CD14-positive monocyte (primary cell): ENCODE measurements at regions not wholly inside any gene's neighbourhood (a gene's known extent, or its start where the extent isn't known, plus 50 kb on each side); places are given as distances from the start of the nearest gene placed in this dataset.

ENCODE experiments used
- DNase-seq, 3 donors: peaks; one replicate each; pipeline ENCODE4 v3.0.0-alpha.2; 2011 to 2022
- H2AFZ ChIP-seq: 2 replicates; pipeline ENCODE4 v1.6.0; 2012; ENCODE audit warnings: mild to moderate bottlenecking, low read depth, low read length, inconsistent platforms; ENCODE audit not compliant: insufficient read depth, poor library complexity, severe bottlenecking
- H3K27ac ChIP-seq, 2 donors: 1 replicate in 1 of 2; 2 replicates in 1 of 2; pipeline ENCODE4 v1.5.1; 2012 to 2013; ENCODE audit warnings: low read length in 2 of 2, control low read depth in 1 of 2, inconsistent platforms in 1 of 2, low read depth in 1 of 2, mild to moderate bottlenecking in 1 of 2
- H3K27me3 ChIP-seq, 2 donors: one replicate each; pipeline versions ENCODE4 v1.6.0 to v1.6.1; 2011 to 2013; ENCODE audit warnings: low read length in 2 of 2; ENCODE audit not compliant: control insufficient read depth in 2 of 2, insufficient read depth in 2 of 2
- H3K36me3 ChIP-seq, 2 donors: replicated peaks in 1 of 2; 1 replicate in 1 of 2; 2 replicates in 1 of 2; pipeline versions ENCODE4 v1.5.1 to v1.6.1; 2012 to 2013; ENCODE audit warnings: low read length in 2 of 2, control low read depth in 1 of 2, inconsistent platforms in 1 of 2, mild to moderate bottlenecking in 1 of 2; ENCODE audit not compliant: insufficient read depth in 2 of 2, control insufficient read depth in 1 of 2
- H3K4me1 ChIP-seq, 2 donors: 1 replicate in 1 of 2; 2 replicates in 1 of 2; pipeline versions ENCODE4 v1.5.1 to v1.6.1; 2012 to 2013; ENCODE audit warnings: low read length in 2 of 2, control low read depth in 1 of 2, inconsistent platforms in 1 of 2, mild to moderate bottlenecking in 1 of 2, moderate library complexity in 1 of 2; ENCODE audit not compliant: insufficient read depth in 2 of 2, control insufficient read depth in 1 of 2
- H3K4me2 ChIP-seq: replicated peaks from 2 replicates; pipeline ENCODE3; 2012; ENCODE audit warnings: low read length, moderate library complexity, mild to moderate bottlenecking; ENCODE audit not compliant: poor library complexity, severe bottlenecking; ENCODE audit errors: extremely low read depth
- H3K4me3 ChIP-seq, 3 experiments: fragments of 200-600 bp in 1 of 3; sonication (generic) in 1 of 3; replicated peaks in 1 of 3; 1 replicate in 2 of 3; 2 replicates in 1 of 3; pipeline ENCODE4 v1.5.1; 2011 to 2013; ENCODE audit warnings: low read length in 3 of 3, mild to moderate bottlenecking in 3 of 3, control low read depth in 2 of 3, low read depth in 2 of 3, inconsistent platforms in 1 of 3, moderate library complexity in 1 of 3
- H3K79me2 ChIP-seq: 2 replicates; pipeline ENCODE4 v1.6.0; 2012; ENCODE audit warnings: mild to moderate bottlenecking, control low read depth, inconsistent platforms, low read length, moderate library complexity; ENCODE audit not compliant: insufficient read depth
- H3K9ac ChIP-seq: 2 replicates; pipeline ENCODE4 v1.6.0; 2017; ENCODE audit warnings: low read length, mild to moderate bottlenecking; ENCODE audit not compliant: insufficient read depth, poor library complexity, severe bottlenecking
- H3K9me3 ChIP-seq, 2 donors: replicated peaks in 1 of 2; 1 replicate in 1 of 2; 2 replicates in 1 of 2; pipeline versions ENCODE4 v1.5.1 to v1.6.1; 2012 to 2013; ENCODE audit warnings: low read length in 2 of 2, control low read depth in 1 of 2; ENCODE audit not compliant: control insufficient read depth in 1 of 2, insufficient read depth in 1 of 2
- H4K20me1 ChIP-seq: 2 replicates; pipeline ENCODE4 v1.6.0; 2012; ENCODE audit warnings: mild to moderate bottlenecking, low read length, control low read depth, moderate library complexity; ENCODE audit not compliant: insufficient read depth
- H3K27ac Mint-ChIP-seq, 7 donors: one replicate each; pipeline ENCODE4 v1.8.0; 2020; ENCODE audit warnings: mild to moderate bottlenecking in 7 of 7, mixed read lengths in 7 of 7, moderate library complexity in 6 of 7, inconsistent platforms in 2 of 7
- H3K27me3 Mint-ChIP-seq, 3 donors: one replicate each; pipeline ENCODE4 v1.8.0; 2021 to 2022; ENCODE audit warnings: low read depth in 3 of 3, mild to moderate bottlenecking in 3 of 3, mixed read lengths in 3 of 3, moderate library complexity in 3 of 3, inconsistent platforms in 1 of 3
- H3K36me3 Mint-ChIP-seq, 2 donors: one replicate each; pipeline ENCODE4 v1.8.0; 2020; ENCODE audit warnings: mixed read lengths in 2 of 2, inconsistent platforms in 1 of 2, mild to moderate bottlenecking in 1 of 2
- H3K4me1 Mint-ChIP-seq: one replicate; pipeline ENCODE4 v1.8.0; 2020; ENCODE audit warnings: mild to moderate bottlenecking, mixed read lengths
- H3K4me3 Mint-ChIP-seq, 2 donors: one replicate each; pipeline ENCODE4 v1.8.0; 2020; ENCODE audit warnings: mild to moderate bottlenecking in 2 of 2, mixed read lengths in 2 of 2, moderate library complexity in 1 of 2
- H3K9me3 Mint-ChIP-seq, 7 donors: one replicate each; pipeline ENCODE4 v1.8.0; 2020 to 2022; ENCODE audit warnings: mixed read lengths in 7 of 7, mild to moderate bottlenecking in 6 of 7, moderate library complexity in 6 of 7, inconsistent platforms in 2 of 7
- WGBS: methylation state at CpG from one replicate; pipeline ENCODE4 v1.1.5; 2013; ENCODE audit warnings: missing lambda C conversion rate; ENCODE audit not compliant: insufficient coverage; 5-methylcytosine and 5-hydroxymethylcytosine counted together
- intact Hi-C, 2 donors: fragments of 100-400 bp; cut with micrococcal nuclease; formaldehyde crosslinking; loops; one replicate each; pipeline versions ENCODE4 v1.15.0 to v1.15.1; 2023
- TF ChIP-seq, protein P1 (sequence below): fragments of 200-600 bp; IDR thresholded peaks from one replicate; pipeline ENCODE4 v1.8.0; 2022; ENCODE audit warnings: antibody characterized with exemption, mild to moderate bottlenecking

DNA sequence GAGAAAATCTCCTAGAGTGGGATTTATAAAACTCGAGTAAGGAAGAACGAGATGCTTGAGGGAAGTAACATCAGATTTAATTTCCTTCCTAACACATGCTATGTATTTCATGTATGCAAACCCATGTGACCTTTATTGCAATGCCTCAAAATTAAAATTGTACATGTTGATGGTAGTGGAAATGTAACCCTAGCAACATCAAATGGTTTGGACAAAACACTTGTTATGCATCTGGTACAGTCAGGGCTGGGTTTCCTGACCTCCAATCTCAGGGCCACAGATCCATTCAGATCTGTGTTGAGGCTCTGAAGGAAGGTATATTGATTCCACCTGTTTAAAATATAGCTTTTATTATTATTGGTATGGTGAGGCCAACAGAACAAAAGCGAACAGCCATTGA lies 246.0 kb downstream of the WNT5A start:
- H3K4me3 ChIP-seq: no peak overlapping the region
- intact Hi-C loops: no loop called here

DNA sequence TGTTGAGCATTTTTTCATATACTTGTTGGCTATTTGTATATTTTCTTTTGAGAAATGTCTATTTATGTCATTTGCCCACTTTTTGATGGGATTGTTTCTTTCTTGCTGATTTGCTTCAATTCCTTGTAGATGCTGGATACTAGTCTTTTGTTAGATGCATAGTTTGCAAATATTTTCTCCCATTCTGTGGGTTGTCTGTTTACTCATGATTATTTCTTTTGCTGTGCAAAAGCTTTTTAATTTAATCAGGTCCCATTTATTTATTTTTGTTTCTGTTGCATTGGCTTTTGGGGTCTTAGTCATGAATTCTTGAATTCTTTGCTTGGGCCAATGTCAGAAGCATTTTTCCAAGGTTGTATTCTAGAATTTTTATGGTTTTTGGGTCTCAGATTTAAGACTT lies 251.7 kb downstream of the WNT5A start:
- Mint-ChIP-seq H3K27me3 (peaks cover 0 to 2% (median 0%) of the 10 kb centered on the region in 3 donors), H3K9me3 (peaks cover 3 to 20% (median 8%) of the 10 kb centered on the region in 7 donors), H3K4me3 (no peak overlapping the region), H3K27ac (no peak overlapping the region), H3K36me3 (no peaks in the 10 kb centered on the region), H3K4me1 (no peaks in the 10 kb centered on the region)
- Histone ChIP-seq H3K79me2 (no peaks in the 10 kb centered on the region), H3K27me3 (no peaks in the 10 kb centered on the region), H3K4me2 (no peak overlapping the region), H3K4me3 (no peak overlapping the region), H3K9ac (no peak overlapping the region), H4K20me1 (no peaks in the 10 kb centered on the region), H3K9me3 (peaks cover 9 to 17% of the 10 kb centered on the region in 2 donors), H3K36me3 (no peaks in the 10 kb centered on the region), H3K27ac (no peak overlapping the region), H3K4me1 (no peaks in the 10 kb centered on the region), H2AFZ (no peak overlapping the region)
- TF ChIP-seq, protein P1, sequence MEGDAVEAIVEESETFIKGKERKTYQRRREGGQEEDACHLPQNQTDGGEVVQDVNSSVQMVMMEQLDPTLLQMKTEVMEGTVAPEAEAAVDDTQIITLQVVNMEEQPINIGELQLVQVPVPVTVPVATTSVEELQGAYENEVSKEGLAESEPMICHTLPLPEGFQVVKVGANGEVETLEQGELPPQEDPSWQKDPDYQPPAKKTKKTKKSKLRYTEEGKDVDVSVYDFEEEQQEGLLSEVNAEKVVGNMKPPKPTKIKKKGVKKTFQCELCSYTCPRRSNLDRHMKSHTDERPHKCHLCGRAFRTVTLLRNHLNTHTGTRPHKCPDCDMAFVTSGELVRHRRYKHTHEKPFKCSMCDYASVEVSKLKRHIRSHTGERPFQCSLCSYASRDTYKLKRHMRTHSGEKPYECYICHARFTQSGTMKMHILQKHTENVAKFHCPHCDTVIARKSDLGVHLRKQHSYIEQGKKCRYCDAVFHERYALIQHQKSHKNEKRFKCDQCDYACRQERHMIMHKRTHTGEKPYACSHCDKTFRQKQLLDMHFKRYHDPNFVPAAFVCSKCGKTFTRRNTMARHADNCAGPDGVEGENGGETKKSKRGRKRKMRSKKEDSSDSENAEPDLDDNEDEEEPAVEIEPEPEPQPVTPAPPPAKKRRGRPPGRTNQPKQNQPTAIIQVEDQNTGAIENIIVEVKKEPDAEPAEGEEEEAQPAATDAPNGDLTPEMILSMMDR: no peak
- no peak for DNase-seq
- intact Hi-C loops: no loop called here

More for the DNA sequence above, 246.0 kb downstream of the WNT5A start:
- H3K27me3 ChIP-seq: no peaks in the 10 kb centered on the region
- H3K79me2 ChIP-seq: no peaks in the 10 kb centered on the region
- Mint-ChIP-seq H3K27ac (no peak overlapping the region), H3K36me3 (no peaks in the 10 kb centered on the region), H3K4me3 (no peak overlapping the region), H3K27me3 (peaks cover 0 to 2% (median 0%) of the 10 kb centered on the region in 3 donors), H3K9me3 (peaks cover 0 to 15% (median 4%) of the 10 kb centered on the region in 7 donors), H3K4me1 (no peaks in the 10 kb centered on the region)
- H3K27ac ChIP-seq: no peak overlapping the region
- no peak overlapping the region for H3K4me2 ChIP-seq
- H2AFZ ChIP-seq: no peak overlapping the region
- DNase-seq: no peak
- no peaks in the 10 kb centered on the region for H3K36me3 ChIP-seq
- H3K4me1 ChIP-seq: no peaks in the 10 kb centered on the region
- H4K20me1 ChIP-seq: no peaks in the 10 kb centered on the region
- H3K9ac ChIP-seq: no peak overlapping the region
- TF ChIP-seq, protein P1: no peak
- peaks cover 9 to 14% of the 10 kb centered on the region in 2 donors for H3K9me3 ChIP-seq
- no CpG with 5 or more reads among the region's 3 CpGs for WGBS
